Neural cell (in vitro differentiated cells): ENCODE measurements at regions not wholly inside any gene's neighbourhood (a gene's known extent, or its start where the extent isn't known, plus 50 kb on each side); places are given as distances from the start of the nearest gene placed in this dataset.
A peak's percentile ranks its signal among the peaks of the same experiment; 100 is the strongest.

Experiments
- H2AFZ ChIP-seq: fragments of 200-600, 300-800 bp; sonication (generic), shearing (Covaris generic); 2 replicates; pipeline ENCODE4 v1.6.0; 2014; ENCODE audit warnings: low read depth, mild to moderate bottlenecking, antibody characterized with exemption, low read length, moderate library complexity
- H3F3A ChIP-seq: fragments of 200-600 bp; shearing (Covaris generic); 2 replicates; pipeline ENCODE4 v1.6.1; 2016; ENCODE audit warnings: mild to moderate bottlenecking, moderate library complexity, mixed read lengths, antibody characterized with exemption, low read length; ENCODE audit not compliant: insufficient read depth, poor library complexity, severe bottlenecking
- H3K27ac ChIP-seq: fragments of 200-600, 300-800 bp; sonication (generic), shearing (Covaris generic); 2 replicates; pipeline ENCODE4 v1.5.1; 2014; ENCODE audit warnings: mild to moderate bottlenecking, low read length, moderate library complexity
- H3K27me3 ChIP-seq: fragments of 300-800, 200-600 bp; sonication (generic), shearing (Covaris generic); 2 replicates; pipeline ENCODE4 v1.6.0; 2014; ENCODE audit warnings: mild to moderate bottlenecking, low read depth, low read length, moderate library complexity; ENCODE audit not compliant: insufficient read depth
- H3K36me3 ChIP-seq: fragments of 300-800, 200-600 bp; sonication (generic), shearing (Covaris generic); 2 replicates; pipeline ENCODE4 v1.5.1; 2014; ENCODE audit warnings: mild to moderate bottlenecking, antibody characterized with exemption, low read length, moderate library complexity; ENCODE audit not compliant: insufficient read depth
- H3K4me2 ChIP-seq: fragments of 300-800, 200-600 bp; sonication (generic), shearing (Covaris generic); 2 replicates; pipeline ENCODE4 v1.6.0; 2014; ENCODE audit warnings: mild to moderate bottlenecking, low read length
- H3K4me3 ChIP-seq: fragments of 300-800, 200-600 bp; sonication (generic), shearing (Covaris generic); 2 replicates; pipeline ENCODE4 v1.5.1; 2014; ENCODE audit warnings: mild to moderate bottlenecking, low read length, moderate library complexity
- H3K79me2 ChIP-seq: fragments of 200-600 bp; shearing (Covaris generic); replicated peaks from 2 replicates; pipeline ENCODE4 v1.6.0; 2014; ENCODE audit warnings: mild to moderate bottlenecking, low read length, moderate library complexity; ENCODE audit not compliant: insufficient read depth
- H3K9ac ChIP-seq: fragments of 300-800, 200-600 bp; sonication (generic), shearing (Covaris generic); 2 replicates; pipeline ENCODE4 v1.6.1; 2016; ENCODE audit warnings: mild to moderate bottlenecking, low read length, mixed read lengths
- H3K9me2 ChIP-seq: fragments of 200-600 bp; shearing (Covaris generic); 2 replicates; pipeline ENCODE4 v1.6.1; 2016; ENCODE audit warnings: mild to moderate bottlenecking, low read length, mixed read lengths; ENCODE audit not compliant: insufficient read depth
- H3K9me3 ChIP-seq: fragments of 200-600, 300-800 bp; sonication (generic), shearing (Covaris generic); 2 replicates; pipeline ENCODE4 v1.6.1; 2016; ENCODE audit warnings: mild to moderate bottlenecking, mixed run types, low read length, moderate library complexity, mixed read lengths
- H4K20me1 ChIP-seq: fragments of 200-600 bp; shearing (Covaris generic); 2 replicates; pipeline ENCODE4 v1.6.1; 2016; ENCODE audit warnings: mild to moderate bottlenecking, mixed run types; ENCODE audit not compliant: insufficient read depth
- CTCF ChIP-seq: fragments of 450-650 bp; IDR thresholded peaks from 2 replicates; pipeline ENCODE4 v1.5.1; 2014; ENCODE audit warnings: antibody characterized with exemption, mild to moderate bottlenecking, moderate library complexity; ENCODE audit not compliant: poor library complexity, severe bottlenecking
- EP300 ChIP-seq: fragments of 450-650 bp; conservative IDR thresholded peaks from 2 replicates; pipeline ENCODE4 v1.6.1; 2014; ENCODE audit warnings: antibody characterized with exemption, mild to moderate bottlenecking, moderate library complexity; ENCODE audit not compliant: poor library complexity, severe bottlenecking
- EZH2 ChIP-seq: fragments of 200-600, 300-800 bp; shearing (Covaris generic), sonication (generic); IDR thresholded peaks from 2 replicates; pipeline ENCODE4 v1.6.1; 2014; ENCODE audit warnings: antibody characterized with exemption, low read length, borderline replicate concordance, mild to moderate bottlenecking; ENCODE audit not compliant: insufficient read depth, poor library complexity, severe bottlenecking
- MXI1 ChIP-seq: fragments of 450-650 bp; conservative IDR thresholded peaks from 2 replicates; pipeline ENCODE4 v1.6.1; 2014; ENCODE audit warnings: antibody characterized with exemption, mild to moderate bottlenecking; ENCODE audit not compliant: poor library complexity, severe bottlenecking
- POLR2AphosphoS5 ChIP-seq: IDR thresholded peaks from 2 replicates; pipeline ENCODE4 v1.6.1; 2012
- RAD21 ChIP-seq: fragments of 450-650 bp; conservative IDR thresholded peaks from 2 replicates; pipeline ENCODE4 v1.6.1; 2014; ENCODE audit warnings: antibody characterized with exemption, mild to moderate bottlenecking, moderate library complexity
- REST ChIP-seq: IDR thresholded peaks from 2 replicates; pipeline ENCODE4 v1.6.1; 2012; ENCODE audit warnings: borderline replicate concordance
- SMC3 ChIP-seq: fragments of 450-650 bp; conservative IDR thresholded peaks from 2 replicates; pipeline ENCODE4 v1.6.1; 2014; ENCODE audit warnings: antibody characterized with exemption, mild to moderate bottlenecking, moderate library complexity; ENCODE audit not compliant: poor library complexity
- TAF1 ChIP-seq: IDR thresholded peaks from 2 replicates; pipeline ENCODE4 v1.6.1; 2012; ENCODE audit warnings: low read depth

- H2AFZ ChIP-seq = no peak overlapping the region
- no peaks in the 10 kb centered on the region for H3F3A ChIP-seq
- H3K9me2 ChIP-seq = no peaks in the 10 kb centered on the region
- TF ChIP-seq MXI1 = no peak
- no peak for TF ChIP-seq TAF1
- no peak for TF ChIP-seq RAD21
- no peak for TF ChIP-seq CTCF
- TF ChIP-seq EP300 = peak; percentile 84
- TF ChIP-seq SMC3 = no peak
- no peak for TF ChIP-seq EZH2
- TF ChIP-seq REST = no peak
- TF ChIP-seq POLR2AphosphoS5 = peak; percentile 38
- H3K36me3 ChIP-seq = no peaks in the 10 kb centered on the region
- peak overlapping the region; percentile 53 for H3K27ac ChIP-seq
- H3K9ac ChIP-seq = peak overlapping the region; percentile 30
- no peaks in the 10 kb centered on the region for H3K9me3 ChIP-seq
- H3K4me3 ChIP-seq = no peak overlapping the region
- no peaks in the 10 kb centered on the region for H4K20me1 ChIP-seq
- H3K79me2 ChIP-seq = no peaks in the 10 kb centered on the region
- H3K27me3 ChIP-seq = no peaks in the 10 kb centered on the region
- H3K4me2 ChIP-seq = peak overlapping the region; percentile 27
These were observed 635.8 kb downstream of the SQOR start for GRCh38 chr15:46270481-46271147.

GRCh38 chr15:46275701-46276100 is 640.9 kb downstream of the SQOR start:
- no peak overlapping the region for H3K4me2 ChIP-seq
- H3K9ac ChIP-seq = no peak overlapping the region
- H3K27ac ChIP-seq = no peak overlapping the region
- no peaks in the 10 kb centered on the region for H3K9me3 ChIP-seq
- no peak overlapping the region for H2AFZ ChIP-seq
- H3F3A ChIP-seq = peaks cover 4% of the 10 kb centered on the region
- no peaks in the 10 kb centered on the region for H3K36me3 ChIP-seq
- TF ChIP-seq EZH2 (no peak), REST (no peak), TAF1 (no peak), SMC3 (no peak), POLR2AphosphoS5 (no peak), CTCF (no peak), EP300 (no peak), MXI1 (no peak), RAD21 (no peak)
- no peaks in the 10 kb centered on the region for H3K27me3 ChIP-seq
- no peaks in the 10 kb centered on the region for H3K9me2 ChIP-seq
- no peaks in the 10 kb centered on the region for H4K20me1 ChIP-seq
- no peak overlapping the region for H3K4me3 ChIP-seq
- H3K79me2 ChIP-seq = no peaks in the 10 kb centered on the region
